ENCODE measurements at regions not wholly inside any gene's neighbourhood (a gene's known extent, or its start where the extent isn't known, plus 50 kb on each side); places are given as distances from the start of the nearest gene placed in this dataset.

DNA sequence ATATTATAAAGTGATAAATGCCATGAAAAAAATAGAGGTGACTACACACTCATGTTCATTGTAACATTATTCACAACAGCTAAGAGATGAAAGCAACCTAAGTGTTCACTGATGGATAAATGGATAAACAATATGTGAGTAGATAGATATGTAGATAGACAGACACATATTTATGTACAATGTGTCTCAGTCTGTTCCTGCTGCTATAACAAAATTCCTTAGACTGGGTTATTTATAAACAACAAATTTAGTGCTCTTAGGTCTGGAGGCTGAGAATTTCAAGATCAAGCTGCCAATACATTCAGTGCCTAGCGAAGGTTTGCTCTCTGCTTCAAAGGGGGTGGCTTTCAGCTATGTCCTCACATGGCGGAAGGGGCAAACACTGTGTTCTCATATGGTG lies 312.5 kb downstream of the ZNF621 start:
- Histone ChIP-seq H3K9me3 (replicated peaks; ENCODE audit: control insufficient read depth, insufficient read depth, low read depth, low read length) (no peaks in the 10 kb centered on the region), H3K4me3 (no peak overlapping the region), H3K36me3 (ENCODE audit: control insufficient read depth, insufficient read depth, low read length) (no peaks in the 10 kb centered on the region), H3K79me2 (ENCODE audit: control insufficient read depth, insufficient read depth, low read length) (no peaks in the 10 kb centered on the region), H3K4me2 (ENCODE audit: insufficient read depth, low read length) (no peak overlapping the region), H3K27me3 (ENCODE audit: control insufficient read depth in 2 of 2, insufficient read depth in 2 of 2, low read length in 2 of 2) (no peaks in the 10 kb centered on the region; a peak in 2 of 5 replicates), H4K20me1 (replicated peaks; ENCODE audit: control insufficient read depth, insufficient read depth, low read length) (no peaks in the 10 kb centered on the region), H2AFZ (ENCODE audit: low read depth, low read length) (no peak overlapping the region), H3K9ac (ENCODE audit: insufficient read depth in 1 of 2, low read depth in 2 of 2, low read length in 2 of 2) (no peak overlapping the region), H3K27ac (ENCODE audit: extremely low read depth, low read depth, low read length) (no peak overlapping the region), H3K4me1 (replicated peaks in 1 of 2; ENCODE audit: control insufficient read depth in 2 of 2, insufficient read depth in 2 of 2, low read length in 2 of 2) (no peaks in the 10 kb centered on the region), H3K9me1 (ENCODE audit: control insufficient read depth, insufficient read depth, low read length) (no peaks in the 10 kb centered on the region)
- 3% methylated on average over 2 of the region's 2 CpGs for WGBS (ENCODE audit: insufficient coverage, low coverage, missing lambda C conversion rate)
- no TSS peak for BruUV-seq (replicated peaks)
- intact Hi-C loops (cut with micrococcal nuclease) (no loop called here), in situ Hi-C loops (cut with MboI) (no loop called here)
- ChIA-PET POLR2A (interaction anchor here (0.7 to 1.3 kb wide), 2 partner anchors 10 to 11 kb away, joined by 4 to 5 read pairs; no protein-coding TSS in a partner anchor), CTCF (ENCODE audit: low intra/inter-chr PET ratio) (no interaction called here)
- ATAC-seq (no peak), FAIRE-seq (no peak), DNase-seq (ENCODE audit: extremely low read depth in 1 of 4, low spot score in 3 of 4) (no peak)
- TF ChIP-seq ZBTB17 (CRISPR knock-in tag; IDR thresholded peaks at IDR 0.05), result no peak
- no peak for TF ChIP-seq HDAC3 (IDR thresholded peaks at IDR 0.05; ENCODE audit: borderline replicate concordance, partially characterized antibody)
- TF ChIP-seq SLC30A9 (CRISPR knock-in tag; IDR thresholded peaks at IDR 0.05), result no peak
- no peak for TF ChIP-seq ZNF12 (CRISPR knock-in tag; IDR thresholded peaks at IDR 0.05)
- TF ChIP-seq TEAD4 (IDR thresholded peaks at IDR 0.05; ENCODE audit: low read length), result no peak
- no peak for TF ChIP-seq TEAD4 (CRISPR knock-in tag; IDR thresholded peaks at IDR 0.05; ENCODE audit: borderline replicate concordance)

DNA sequence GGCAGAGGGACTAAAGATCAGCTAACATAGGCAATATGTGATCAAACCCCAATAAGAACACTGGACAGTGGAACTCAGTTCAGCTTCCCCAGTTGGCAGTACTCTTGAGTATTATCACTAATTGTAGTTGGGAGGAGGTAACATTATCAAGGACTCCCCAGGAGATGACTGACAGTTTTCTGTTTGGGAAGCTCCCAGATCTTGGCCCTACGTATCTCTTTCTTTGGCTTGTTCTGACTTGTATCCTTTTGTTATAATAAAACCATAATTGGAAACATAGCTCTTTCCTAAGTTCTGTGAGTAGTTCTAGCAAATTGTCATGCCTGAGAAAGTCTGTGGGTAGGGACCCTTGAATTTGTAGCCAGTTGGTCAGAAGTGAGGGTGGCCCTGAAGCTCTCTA lies 316.4 kb downstream of the ZNF621 start:
- ChIA-PET CTCF (ENCODE audit: low intra/inter-chr PET ratio) (no interaction called here), POLR2A (interaction anchor here (0.5 to 1.2 kb wide), 2 partner anchors 16 to 801 kb away, joined by 3 read pairs; no protein-coding TSS in a partner anchor)
- FAIRE-seq, result no peak
- WGBS (ENCODE audit: insufficient coverage, low coverage, missing lambda C conversion rate), result 0% methylated on average over 1 of the region's 1 CpG
- no peak for ATAC-seq
- Histone ChIP-seq H3K27me3 (ENCODE audit: control insufficient read depth in 2 of 2, insufficient read depth in 2 of 2, low read length in 2 of 2) (peaks cover 0 to 3% of the 10 kb centered on the region in 2 experiments; a peak in 3 of 5 replicates), H2AFZ (ENCODE audit: low read depth, low read length) (no peak overlapping the region), H3K9me3 (replicated peaks; ENCODE audit: control insufficient read depth, insufficient read depth, low read depth, low read length) (no peaks in the 10 kb centered on the region), H3K9ac (ENCODE audit: insufficient read depth in 1 of 2, low read depth in 2 of 2, low read length in 2 of 2) (no peak overlapping the region), H3K4me3 (no peak overlapping the region), H3K27ac (ENCODE audit: extremely low read depth, low read depth, low read length) (no peak overlapping the region), H3K9me1 (ENCODE audit: control insufficient read depth, insufficient read depth, low read length) (no peaks in the 10 kb centered on the region), H3K4me2 (ENCODE audit: insufficient read depth, low read length) (no peak overlapping the region), H4K20me1 (replicated peaks; ENCODE audit: control insufficient read depth, insufficient read depth, low read length) (no peaks in the 10 kb centered on the region), H3K79me2 (ENCODE audit: control insufficient read depth, insufficient read depth, low read length) (no peaks in the 10 kb centered on the region), H3K36me3 (ENCODE audit: control insufficient read depth, insufficient read depth, low read length) (no peaks in the 10 kb centered on the region), H3K4me1 (replicated peaks in 1 of 2; ENCODE audit: control insufficient read depth in 2 of 2, insufficient read depth in 2 of 2, low read length in 2 of 2) (no peaks in the 10 kb centered on the region)
- in situ Hi-C loops (cut with MboI), result no loop called here
- TF ChIP-seq ZNF239 (CRISPR knock-in tag; IDR thresholded peaks at IDR 0.05) (no peak), POLR3A (IDR thresholded peaks at IDR 0.05; ENCODE audit: borderline replicate concordance, extremely low read depth, insufficient read depth, insufficient read length) (no peak), FOS (IDR thresholded peaks at IDR 0.05; ENCODE audit: extremely low read depth, insufficient read length) (no peak), SMARCA4 (IDR thresholded peaks at IDR 0.05) (no peak), BCOR (IDR thresholded peaks at IDR 0.05) (no peak), TCF3 (CRISPR knock-in tag; IDR thresholded peaks at IDR 0.05) (no peak), SMAD3 (CRISPR knock-in tag; conservative IDR thresholded peaks at IDR 0.05) (no peak), ZFX (CRISPR knock-in tag; IDR thresholded peaks at IDR 0.05) (no peak), SAFB2 (IDR thresholded peaks at IDR 0.05; ENCODE audit: borderline replicate concordance, low read depth, low read length, severe bottlenecking) (no peak)
- TF ChIP-seq, protein P1, sequence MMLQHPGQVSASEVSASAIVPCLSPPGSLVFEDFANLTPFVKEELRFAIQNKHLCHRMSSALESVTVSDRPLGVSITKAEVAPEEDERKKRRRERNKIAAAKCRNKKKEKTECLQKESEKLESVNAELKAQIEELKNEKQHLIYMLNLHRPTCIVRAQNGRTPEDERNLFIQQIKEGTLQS (IDR thresholded peaks at IDR 0.05), result no peak
- TF ChIP-seq, protein P1 (CRISPR knock-in tag; conservative IDR thresholded peaks at IDR 0.05), result no peak
- TF ChIP-seq, protein P2, sequence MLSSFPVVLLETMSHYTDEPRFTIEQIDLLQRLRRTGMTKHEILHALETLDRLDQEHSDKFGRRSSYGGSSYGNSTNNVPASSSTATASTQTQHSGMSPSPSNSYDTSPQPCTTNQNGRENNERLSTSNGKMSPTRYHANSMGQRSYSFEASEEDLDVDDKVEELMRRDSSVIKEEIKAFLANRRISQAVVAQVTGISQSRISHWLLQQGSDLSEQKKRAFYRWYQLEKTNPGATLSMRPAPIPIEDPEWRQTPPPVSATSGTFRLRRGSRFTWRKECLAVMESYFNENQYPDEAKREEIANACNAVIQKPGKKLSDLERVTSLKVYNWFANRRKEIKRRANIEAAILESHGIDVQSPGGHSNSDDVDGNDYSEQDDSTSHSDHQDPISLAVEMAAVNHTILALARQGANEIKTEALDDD (IDR thresholded peaks at IDR 0.05), result no peak
- BruUV-seq (replicated peaks), result no TSS peak
- intact Hi-C loops (cut with micrococcal nuclease), result no loop called here
- DNase-seq (ENCODE audit: extremely low read depth in 1 of 4, low spot score in 3 of 4), result no peak
